ENCODE measurements at regions not wholly inside any gene's neighbourhood (a gene's known extent, or its start where the extent isn't known, plus 50 kb on each side); places are given as distances from the start of the nearest gene placed in this dataset.
A peak's percentile ranks its signal among the peaks of the same experiment; 100 is the strongest.

DNA sequence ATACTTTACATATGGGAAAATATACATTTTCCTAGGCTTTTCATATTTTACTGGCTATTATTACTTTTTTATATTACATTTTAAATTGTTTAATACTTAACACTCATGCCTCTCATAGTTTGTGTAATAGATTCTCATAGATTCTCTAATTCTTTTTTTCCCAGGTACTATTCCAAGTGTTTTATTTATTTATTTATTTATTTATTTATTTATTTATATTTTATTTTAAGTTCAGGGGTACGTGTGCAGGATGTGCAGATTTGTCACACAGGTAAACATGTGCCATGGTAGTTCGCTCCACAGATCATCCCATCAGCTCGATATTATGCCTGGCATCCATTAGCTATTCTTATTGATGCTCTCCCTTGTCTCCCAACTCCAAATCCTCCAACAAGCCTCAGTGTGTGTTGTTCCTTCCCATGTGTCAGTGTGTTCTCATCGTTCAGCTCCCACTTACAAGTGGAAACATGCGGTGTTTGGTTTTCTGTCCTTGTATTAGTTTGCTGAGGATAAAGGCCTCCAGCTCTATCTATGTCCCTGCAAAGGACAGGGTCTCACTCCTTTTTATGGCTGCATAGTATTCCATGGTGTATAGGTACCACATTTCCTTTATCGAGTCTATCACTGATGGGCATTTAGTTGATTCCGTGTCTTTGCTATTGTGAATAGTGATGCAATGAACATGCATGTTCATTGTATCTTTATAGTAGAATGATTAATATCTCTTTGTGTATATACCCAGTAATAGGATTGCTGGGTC is 205.4 kb upstream of the P2RY1 start:
- Histone ChIP-seq H3K36me3 (no peaks in the 10 kb centered on the region), H3K4me1 (no peaks in the 10 kb centered on the region), H3K27ac (no peak overlapping the region), H3K27me3 (no peaks in the 10 kb centered on the region), H3K4me3 (no peak overlapping the region), H3K9me3 (no peaks in the 10 kb centered on the region)
- no peak for DNase-seq
- WGBS, 2 donors = 91 to 94% methylated on average over 7 of the region's 7 CpGs
- FAIRE-seq = no peak
- ATAC-seq = no peak
- TF ChIP-seq, protein P1, sequence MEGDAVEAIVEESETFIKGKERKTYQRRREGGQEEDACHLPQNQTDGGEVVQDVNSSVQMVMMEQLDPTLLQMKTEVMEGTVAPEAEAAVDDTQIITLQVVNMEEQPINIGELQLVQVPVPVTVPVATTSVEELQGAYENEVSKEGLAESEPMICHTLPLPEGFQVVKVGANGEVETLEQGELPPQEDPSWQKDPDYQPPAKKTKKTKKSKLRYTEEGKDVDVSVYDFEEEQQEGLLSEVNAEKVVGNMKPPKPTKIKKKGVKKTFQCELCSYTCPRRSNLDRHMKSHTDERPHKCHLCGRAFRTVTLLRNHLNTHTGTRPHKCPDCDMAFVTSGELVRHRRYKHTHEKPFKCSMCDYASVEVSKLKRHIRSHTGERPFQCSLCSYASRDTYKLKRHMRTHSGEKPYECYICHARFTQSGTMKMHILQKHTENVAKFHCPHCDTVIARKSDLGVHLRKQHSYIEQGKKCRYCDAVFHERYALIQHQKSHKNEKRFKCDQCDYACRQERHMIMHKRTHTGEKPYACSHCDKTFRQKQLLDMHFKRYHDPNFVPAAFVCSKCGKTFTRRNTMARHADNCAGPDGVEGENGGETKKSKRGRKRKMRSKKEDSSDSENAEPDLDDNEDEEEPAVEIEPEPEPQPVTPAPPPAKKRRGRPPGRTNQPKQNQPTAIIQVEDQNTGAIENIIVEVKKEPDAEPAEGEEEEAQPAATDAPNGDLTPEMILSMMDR (IDR thresholded peaks at IDR 0.05) = no peak
- intact Hi-C loops (cut with DNase I) = no loop called here

DNA sequence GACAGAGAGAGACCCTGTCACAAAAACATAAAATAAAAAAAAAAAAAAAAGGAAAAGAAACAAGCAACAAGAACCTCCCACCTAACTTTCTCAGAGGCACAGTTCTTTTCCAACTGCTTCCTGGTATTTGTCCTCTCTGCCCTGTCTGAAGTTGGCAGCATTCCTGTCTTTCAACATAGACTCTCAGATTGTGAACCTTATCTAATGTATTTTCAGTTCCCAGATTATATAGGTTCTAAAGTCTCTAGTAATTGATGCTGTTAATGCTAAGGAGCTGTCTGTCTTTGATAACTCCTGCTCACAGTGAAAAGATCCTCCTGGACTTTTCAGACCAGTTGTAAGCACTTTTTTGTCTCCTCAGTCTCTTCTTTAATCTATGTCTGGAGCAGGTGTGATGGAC is 199.5 kb upstream of the P2RY1 start:
- no peak for FAIRE-seq
- no peaks in the 10 kb centered on the region for H3K36me3 ChIP-seq
- no peaks in the 10 kb centered on the region for H3K4me1 ChIP-seq
- DNase-seq = no peak
- no peaks in the 10 kb centered on the region for H3K9me3 ChIP-seq
- TF ChIP-seq, protein P1 (IDR thresholded peaks at IDR 0.05) = no peak
- H3K27me3 ChIP-seq = no peaks in the 10 kb centered on the region
- H3K4me3 ChIP-seq = no peak overlapping the region
- peak in 2 of 4 donors; percentile 39 to 51 for ATAC-seq
- no peak overlapping the region for H3K27ac ChIP-seq
- intact Hi-C loops (cut with DNase I) = no loop called here

DNA sequence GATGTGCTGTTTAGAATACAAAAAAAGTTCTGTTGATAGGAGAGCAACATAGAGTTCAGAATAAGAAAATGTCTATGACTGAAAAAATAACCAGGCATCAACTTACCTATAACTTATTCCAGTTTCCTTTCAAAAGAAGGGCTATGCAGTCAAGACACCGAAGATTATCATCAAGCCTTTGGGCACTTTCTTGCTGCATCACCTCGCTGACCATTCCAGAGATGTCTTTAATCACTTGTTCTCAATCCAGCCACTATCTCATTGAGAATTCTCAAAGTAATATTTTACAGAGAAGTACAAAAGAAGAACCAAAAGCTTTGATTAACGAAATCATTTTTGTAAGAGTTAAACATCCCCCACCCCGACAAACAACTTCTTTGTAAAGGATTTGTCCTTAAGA is 198.3 kb upstream of the P2RY1 start:
- Histone ChIP-seq H3K4me3 (no peak overlapping the region), H3K36me3 (no peaks in the 10 kb centered on the region), H3K4me1 (no peaks in the 10 kb centered on the region), H3K27ac (no peak overlapping the region), H3K27me3 (no peaks in the 10 kb centered on the region), H3K9me3 (no peaks in the 10 kb centered on the region)
- DNase-seq = no peak
- WGBS, 2 donors = 48 to 59% methylated on average over 4 of the region's 4 CpGs
- TF ChIP-seq, protein P1 (IDR thresholded peaks at IDR 0.05) = no peak
- no peak for FAIRE-seq
- ATAC-seq = no peak
- intact Hi-C loops (cut with DNase I) = no loop called here

DNA sequence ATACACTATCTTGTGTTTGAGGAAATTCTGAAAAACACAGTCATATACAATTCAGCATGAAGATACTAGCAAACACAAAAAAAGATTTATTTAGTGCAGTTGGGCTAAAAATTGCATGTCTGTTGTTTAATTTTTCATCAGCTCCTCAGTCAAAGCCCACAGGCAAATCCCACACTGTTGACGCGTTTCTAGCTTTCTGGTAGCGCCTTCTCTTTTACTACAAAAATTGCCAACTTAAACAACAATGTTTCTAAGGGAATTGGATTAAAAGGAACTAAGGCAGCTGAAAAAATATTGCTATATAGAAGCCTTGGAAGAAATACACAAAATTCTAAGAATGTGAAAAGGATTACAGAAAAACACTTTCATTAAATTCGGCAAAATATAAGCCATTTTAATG is 196.7 kb upstream of the P2RY1 start:
- no peak overlapping the region for H3K27ac ChIP-seq
- no peaks in the 10 kb centered on the region for H3K4me1 ChIP-seq
- FAIRE-seq (no peak), DNase-seq (no peak), ATAC-seq (no peak)
- H3K9me3 ChIP-seq = no peaks in the 10 kb centered on the region
- intact Hi-C loops (cut with DNase I) = no loop called here
- TF ChIP-seq, protein P1 (IDR thresholded peaks at IDR 0.05) = no peak
- H3K36me3 ChIP-seq = no peaks in the 10 kb centered on the region
- 92 to 93% methylated on average over 4 of the region's 4 CpGs for WGBS, 2 donors
- H3K4me3 ChIP-seq = no peak overlapping the region
- H3K27me3 ChIP-seq = no peaks in the 10 kb centered on the region

DNA sequence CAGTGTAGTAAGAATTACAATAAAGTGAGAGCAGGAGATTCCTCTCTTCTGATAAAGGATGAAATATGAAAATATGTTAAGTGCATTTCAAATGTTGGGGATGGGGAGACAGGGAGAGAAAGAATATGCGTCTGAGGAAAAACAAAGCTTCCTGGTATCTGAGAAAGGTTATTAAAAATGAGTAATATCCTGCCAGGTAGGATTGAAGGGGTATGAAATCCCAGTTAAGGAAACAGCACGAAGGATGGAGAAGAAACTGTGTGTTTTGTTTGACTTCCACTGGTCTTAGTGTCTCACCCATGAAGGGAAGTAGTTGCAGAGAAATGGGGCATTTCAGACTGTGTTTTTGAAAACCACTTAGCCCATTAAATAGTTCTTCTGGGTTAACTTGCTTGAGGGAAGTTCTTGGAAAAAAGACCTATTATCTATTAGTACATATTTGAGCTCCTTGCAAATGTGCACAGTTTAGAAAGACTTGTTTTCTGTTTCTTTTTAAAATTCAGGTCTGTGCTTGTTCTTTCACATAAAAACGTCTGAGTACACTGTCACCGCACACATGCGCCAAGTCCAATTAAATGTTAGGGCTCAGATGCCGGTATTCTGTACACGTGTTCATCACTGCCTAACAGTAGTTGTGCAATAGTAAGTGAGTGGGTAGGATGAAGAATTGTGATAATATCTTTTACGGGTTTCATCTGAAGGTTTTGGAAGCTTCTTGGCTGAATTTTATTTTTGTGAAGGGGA is 196.1 kb upstream of the P2RY1 start:
- Histone ChIP-seq H3K27me3 (no peaks in the 10 kb centered on the region), H3K4me1 (no peaks in the 10 kb centered on the region), H3K4me3 (no peak overlapping the region), H3K9me3 (no peaks in the 10 kb centered on the region), H3K27ac (no peak overlapping the region), H3K36me3 (no peaks in the 10 kb centered on the region)
- intact Hi-C loops (cut with DNase I) = no loop called here
- FAIRE-seq (no peak), DNase-seq (no peak), ATAC-seq (peak in 3 of 4 donors; percentile 34 to 57 (median 42))
- TF ChIP-seq, protein P1 (IDR thresholded peaks at IDR 0.05) = no peak
- 48 to 51% methylated on average over 8 of the region's 8 CpGs for WGBS, 2 donors
